Kasumi-1 (cell line): ENCODE measurements at regions not wholly inside any gene's neighbourhood (a gene's known extent, or its start where the extent isn't known, plus 50 kb on each side); places are given as distances from the start of the nearest gene placed in this dataset.
"Not testable (repeated sequence)": the region's sequence is repeated elsewhere in the genome, so short reads cannot be mapped to it uniquely, and the experiment has no call there.

ENCODE experiments used
- DNase-seq, 2 experiments: peaks; one replicate each; lab custom pipeline; 2025; lab: John Stamatoyannopoulos, UW

DNA sequence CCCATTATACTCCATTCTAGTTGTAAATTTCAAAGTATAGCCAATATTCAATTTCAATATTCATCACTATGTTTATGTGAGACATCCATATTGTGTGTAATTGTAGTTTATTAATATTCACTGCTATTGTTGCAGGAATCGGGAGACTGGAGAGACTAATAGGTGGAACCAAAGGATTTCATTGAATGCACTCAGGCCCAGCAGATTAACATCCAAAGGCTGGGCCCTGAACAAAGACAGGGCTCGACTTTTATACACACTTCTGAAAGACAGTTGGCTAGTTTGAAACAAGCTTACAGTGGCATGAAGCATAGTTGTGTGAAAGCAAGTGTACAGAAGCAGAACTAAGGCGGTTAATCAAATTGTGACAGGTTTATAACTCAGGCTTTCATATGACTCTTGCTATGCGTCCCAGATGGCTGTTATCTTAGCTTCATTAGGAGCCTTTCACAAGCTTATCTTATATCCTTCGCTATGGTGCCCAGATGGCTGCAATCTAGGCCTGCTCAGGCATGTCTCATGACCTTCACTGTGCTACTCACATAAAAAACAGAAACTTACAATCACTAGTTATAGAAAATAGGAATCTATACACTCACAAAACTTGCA is 1038.8 kb upstream of the EPHA6 start:
- DNase-seq: no peak

DNA sequence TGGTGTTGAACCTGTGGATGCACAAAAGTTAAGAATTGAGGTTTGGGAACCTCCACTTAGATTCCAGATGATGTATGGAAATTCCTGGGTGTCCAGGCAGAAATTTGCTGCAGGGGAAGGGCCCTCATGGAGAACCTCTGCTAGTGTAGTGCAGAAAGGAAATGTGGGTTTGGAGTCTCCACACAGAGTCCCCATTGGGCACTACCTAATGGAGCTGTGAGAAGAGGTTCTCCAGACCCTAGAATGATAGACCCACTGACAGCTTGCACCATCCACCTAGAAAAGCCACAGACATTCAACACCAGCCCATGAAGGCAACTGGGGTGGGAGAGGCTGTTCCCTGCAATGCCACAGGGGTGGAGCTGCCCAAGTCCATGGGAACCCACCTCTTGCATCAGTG is 1032.8 kb upstream of the EPHA6 start:
- DNase-seq: no peak

- no peak for DNase-seq
Observed at GRCh38 chr3:95789111-95789510, 1025.3 kb upstream of the EPHA6 start.

DNA sequence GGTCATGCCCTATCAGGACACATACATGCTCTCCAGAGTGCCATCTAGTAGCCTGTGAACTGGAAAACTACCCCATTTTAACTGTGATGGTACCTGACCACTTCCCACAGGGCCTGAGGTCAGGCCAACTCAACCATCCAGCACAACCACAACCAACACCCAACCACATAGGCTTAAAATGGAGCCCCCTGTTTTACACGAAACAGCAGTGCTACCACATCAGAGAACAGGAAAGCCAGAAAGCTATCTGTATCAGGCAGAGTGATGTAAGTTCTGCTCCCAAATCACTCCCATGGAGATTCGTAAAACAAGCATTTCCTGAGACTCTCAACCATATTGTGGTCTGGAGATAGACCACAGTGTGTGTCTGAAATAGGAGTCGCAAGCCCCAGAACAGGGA is 1017.3 kb upstream of the EPHA6 start:
- DNase-seq: no peak

GRCh38 chr3:95798628-95799027 is 1015.8 kb upstream of the EPHA6 start:
- no peak for DNase-seq

GRCh38 chr3:95810462-95810861 is 1003.9 kb upstream of the EPHA6 start:
- DNase-seq: no peak

DNA sequence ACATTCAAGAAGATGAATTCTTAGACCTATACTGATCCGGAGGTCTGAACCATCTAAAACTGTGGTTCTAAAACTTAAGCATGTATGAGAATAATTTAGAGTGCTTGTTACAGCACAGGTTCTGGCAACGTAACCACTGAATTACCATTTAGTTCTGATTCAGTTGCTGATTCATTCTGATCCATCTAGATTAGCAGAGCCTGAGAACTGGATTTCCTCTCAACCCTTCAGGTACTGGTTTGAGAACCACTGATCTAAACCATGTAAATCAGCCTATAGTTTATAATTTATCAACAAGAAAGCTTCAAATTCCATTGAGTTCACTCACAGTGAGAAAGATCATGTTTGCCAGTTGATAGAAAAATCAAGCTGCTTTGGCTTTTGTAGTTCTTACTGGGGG is 1001.1 kb upstream of the EPHA6 start:
- no peak for DNase-seq

- no peak for DNase-seq
Observed at GRCh38 chr3:95815828-95816227, 998.6 kb upstream of the EPHA6 start.

DNA sequence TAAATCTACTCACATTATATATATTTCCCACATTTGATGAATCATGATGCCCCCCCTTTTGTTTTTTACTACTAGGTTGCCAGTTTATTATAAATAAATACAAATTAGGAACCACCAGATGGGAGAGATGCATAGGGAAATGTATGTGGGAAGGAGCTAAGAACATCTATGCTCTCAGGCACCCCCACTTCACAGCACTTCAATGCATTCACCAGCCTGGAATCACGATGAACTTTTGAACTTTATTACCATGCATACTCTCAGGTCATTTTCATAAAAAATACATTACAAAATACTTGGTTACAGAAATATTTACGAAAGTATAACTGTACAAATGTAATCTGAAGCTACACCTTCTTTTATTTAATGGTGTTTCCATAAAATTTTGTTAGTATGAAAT is 988.0 kb upstream of the EPHA6 start:
- no peak for DNase-seq

DNA sequence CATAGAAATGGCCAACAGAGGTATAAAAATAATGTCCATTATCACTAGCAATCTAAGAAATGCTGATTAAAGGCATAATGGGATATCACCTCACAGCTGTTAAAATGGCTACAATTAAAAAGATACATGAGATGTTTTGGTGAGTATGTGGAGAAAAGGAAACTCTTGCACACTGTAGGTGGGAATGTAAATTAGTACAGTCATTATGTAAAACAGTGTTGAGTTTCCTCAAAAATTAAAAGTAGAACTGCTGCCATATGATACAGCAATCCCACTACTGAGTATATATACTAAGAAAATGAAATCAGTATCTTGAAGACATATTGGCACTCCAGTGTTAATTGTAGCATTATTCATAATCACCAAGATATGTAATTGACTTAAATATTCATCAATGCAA is 982.2 kb upstream of the EPHA6 start:
- DNase-seq: no peak

- not testable (repeated sequence) for DNase-seq
Observed at GRCh38 chr3:95860628-95861027, 953.8 kb upstream of the EPHA6 start.

DNA sequence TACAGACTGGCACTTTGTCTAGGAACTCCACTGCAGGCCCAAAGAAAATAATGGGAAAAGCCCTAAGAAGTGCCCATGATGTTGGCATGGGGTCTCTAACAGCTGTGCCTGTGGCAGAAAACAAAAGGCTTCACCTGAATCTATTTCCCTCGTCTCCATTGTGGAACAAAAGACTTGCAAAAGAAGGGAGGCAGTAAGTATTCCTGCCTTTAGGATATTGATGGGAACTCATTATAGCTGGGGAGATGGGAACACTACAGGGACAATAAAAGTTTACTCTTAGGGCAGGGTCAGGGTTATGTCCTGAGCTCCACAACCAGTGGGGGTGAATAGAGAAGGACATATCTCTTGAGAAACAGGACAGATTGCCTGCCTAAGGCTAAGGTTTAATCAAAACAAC is 930.6 kb upstream of the EPHA6 start:
- no peak for DNase-seq

DNA sequence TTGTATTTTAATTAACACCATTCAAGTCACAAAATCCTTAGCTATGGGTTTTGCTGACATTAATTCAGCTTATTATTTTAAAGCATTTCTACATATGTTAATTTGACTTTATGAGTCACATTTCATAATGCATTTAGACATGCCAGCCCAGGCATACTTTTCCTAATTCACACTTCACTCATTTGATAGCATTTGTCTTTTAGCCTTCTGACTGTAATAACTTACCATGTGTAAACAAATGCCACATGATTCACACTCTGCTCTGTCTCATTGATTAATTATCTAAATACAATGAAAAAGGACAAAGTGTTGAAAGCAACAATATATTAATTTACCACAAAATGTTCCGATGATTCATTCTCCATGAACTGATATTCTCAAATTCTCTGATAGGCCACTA is 927.8 kb upstream of the EPHA6 start:
- no peak for DNase-seq

DNA sequence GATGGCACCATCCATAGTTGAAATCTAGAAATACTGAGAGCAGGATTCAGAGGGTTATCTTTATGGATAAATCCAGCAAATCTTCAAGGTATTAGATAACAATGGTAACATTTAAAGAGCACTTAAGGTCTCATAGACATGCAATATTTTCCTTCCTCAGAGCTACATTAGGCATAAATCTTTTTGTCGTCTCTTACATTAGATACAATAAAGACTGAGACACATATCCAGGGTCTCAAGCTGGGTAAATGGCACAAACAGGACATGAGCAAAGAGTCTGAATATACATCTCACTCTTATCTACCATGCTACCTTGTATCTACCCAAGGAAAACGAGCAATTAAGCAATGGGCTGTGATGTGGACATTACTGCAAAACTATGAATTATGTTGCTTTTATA is 927.3 kb upstream of the EPHA6 start:
- DNase-seq: no peak

GRCh38 chr3:95894820-95895219 is 919.6 kb upstream of the EPHA6 start:
- DNase-seq: no peak

GRCh38 chr3:95899494-95899893 is 914.9 kb upstream of the EPHA6 start:
- DNase-seq: no peak

GRCh38 chr3:95899911-95900310 is 914.5 kb upstream of the EPHA6 start:
- DNase-seq: no peak

DNA sequence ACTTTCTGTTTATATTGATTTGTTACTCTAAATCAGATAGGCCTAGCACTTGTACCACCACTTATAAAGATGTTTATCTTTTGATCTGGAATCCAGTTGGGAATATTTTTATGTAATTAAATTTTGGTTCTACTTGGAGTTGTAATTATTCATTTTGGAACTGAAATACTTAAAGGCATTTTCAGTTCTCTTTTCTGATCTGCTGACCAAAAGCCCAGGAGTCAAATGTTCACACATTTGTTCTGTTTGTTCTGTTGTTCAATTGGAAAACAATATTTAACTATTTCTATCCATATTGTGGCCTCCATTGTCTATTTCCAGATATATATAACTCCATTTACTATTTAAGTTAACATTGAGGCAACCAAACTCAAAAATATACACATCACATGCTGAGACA is 912.4 kb upstream of the EPHA6 start:
- DNase-seq: no peak

- no peak for DNase-seq
Observed at GRCh38 chr3:95905182-95905581, 909.2 kb upstream of the EPHA6 start.

DNA sequence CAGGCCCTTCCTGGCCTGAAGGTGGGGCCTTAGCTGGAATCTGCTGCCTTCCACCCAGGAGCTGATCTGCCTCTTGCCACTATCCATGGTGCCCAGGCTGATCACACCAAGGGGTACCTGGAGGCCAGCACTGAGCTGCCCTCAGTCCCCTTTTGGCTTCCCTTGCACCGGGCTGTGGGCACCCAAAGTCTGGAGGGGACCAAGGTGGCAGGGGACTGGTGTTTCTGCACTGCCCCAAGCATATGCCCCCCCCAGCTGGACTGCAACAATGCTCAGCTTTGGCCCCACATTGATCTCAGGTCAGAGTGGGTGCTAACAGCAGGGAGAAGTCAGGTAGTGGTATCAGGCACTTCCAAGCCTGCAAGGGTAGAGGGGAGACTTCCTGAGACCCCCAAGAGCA is 902.6 kb upstream of the EPHA6 start:
- no peak for DNase-seq

- DNase-seq: peak in 1 of 2 experiments; percentile 20
Observed at GRCh38 chr3:95923496-95924210, 890.7 kb upstream of the EPHA6 start.

DNA sequence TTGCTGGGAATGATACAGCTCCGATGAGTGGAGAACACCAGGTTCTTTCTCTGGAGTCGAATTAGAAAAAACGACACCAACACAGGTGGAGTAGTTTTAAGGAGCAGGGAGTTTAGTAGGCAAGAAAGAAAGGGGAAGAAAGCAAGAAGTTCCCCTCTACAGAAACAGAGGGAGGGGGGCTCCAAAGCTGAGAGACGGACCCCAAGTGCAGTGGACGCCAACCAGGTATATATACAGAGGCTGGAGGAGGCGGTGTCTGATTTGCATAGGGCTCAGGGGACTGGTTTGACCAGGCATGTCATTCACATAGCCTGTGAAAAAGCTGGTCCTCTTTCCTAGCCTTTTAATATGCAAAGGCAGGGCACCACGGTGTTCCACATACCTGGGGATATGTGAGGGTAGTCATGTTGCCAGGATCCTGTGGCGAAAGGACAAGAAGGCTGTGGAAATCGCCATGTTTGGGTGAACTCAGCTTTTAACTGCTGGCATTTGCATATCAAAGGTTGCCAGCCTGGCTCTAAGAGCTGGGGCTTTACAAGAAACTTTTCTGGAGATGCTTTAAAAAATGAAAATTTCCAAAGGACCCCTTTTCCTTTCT is 887.4 kb upstream of the EPHA6 start:
- no peak for DNase-seq

DNA sequence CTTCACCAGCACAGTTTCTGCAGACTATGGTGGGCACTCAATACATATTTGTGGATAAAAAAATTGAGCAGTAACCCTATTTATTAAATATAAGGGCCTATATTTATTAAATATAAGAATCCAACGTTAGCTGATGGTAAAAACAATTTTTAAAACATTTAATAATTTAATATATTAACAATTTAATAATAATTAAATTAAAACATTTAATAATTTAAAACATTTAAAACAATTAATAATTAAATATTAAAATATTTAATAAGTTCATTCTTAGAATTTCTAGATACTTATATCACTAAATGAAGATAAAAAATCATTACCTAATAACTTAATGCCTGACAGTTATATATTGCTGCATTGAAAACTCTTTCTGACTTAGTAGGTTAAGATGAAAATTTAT is 880.2 kb upstream of the EPHA6 start:
- DNase-seq: no peak
